GM18873 (cell line): ENCODE measurements at regions not wholly inside any gene's neighbourhood (a gene's known extent, or its start where the extent isn't known, plus 50 kb on each side); places are given as distances from the start of the nearest gene placed in this dataset.
"Not testable (repeated sequence)": the region's sequence is repeated elsewhere in the genome, so short reads cannot be mapped to it uniquely, and the experiment has no call there.

Source experiments
- ATAC-seq: cut with Tn5 transposase; IDR thresholded peaks from one replicate; pipeline ENCODE4 v1.9.1; 2021; ENCODE audit warnings: mild to moderate bottlenecking, moderate library complexity, moderate number of reproducible peaks; ENCODE audit not compliant: unreplicated experiment, low FRiP score

DNA sequence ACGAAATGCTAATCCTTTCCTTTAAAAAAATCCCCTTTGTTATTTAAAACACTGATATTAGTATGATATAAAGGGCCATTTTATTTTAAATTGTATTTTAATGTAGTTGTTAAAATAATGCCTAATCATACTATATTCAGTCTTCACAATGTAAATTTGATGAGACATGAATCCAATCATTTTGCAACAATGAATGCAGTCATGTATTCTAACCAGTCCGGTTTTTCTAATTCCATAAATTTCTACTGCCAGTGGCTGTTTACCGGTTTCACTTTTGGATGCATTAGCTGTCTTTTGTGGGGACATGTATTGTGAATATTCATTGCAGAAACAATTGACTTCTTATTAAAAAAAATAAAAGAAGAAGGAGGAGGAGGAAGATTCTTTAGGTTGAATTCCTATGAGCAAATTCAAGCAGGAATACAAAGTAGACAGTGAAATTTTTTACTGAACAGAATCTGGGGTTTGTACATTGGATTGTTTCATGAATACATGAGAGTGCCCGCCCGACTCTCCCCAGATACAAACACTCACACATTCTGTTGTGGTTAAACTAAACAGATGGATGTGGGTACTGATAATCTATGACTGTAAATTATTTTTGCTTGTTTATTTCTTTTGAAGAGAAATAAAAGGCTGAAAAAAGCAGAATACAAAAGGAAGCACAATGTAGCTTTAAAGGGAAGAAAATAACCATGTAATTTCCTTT is 624.8 kb upstream of the PTBP2 start:
- ATAC-seq, result no peak

DNA sequence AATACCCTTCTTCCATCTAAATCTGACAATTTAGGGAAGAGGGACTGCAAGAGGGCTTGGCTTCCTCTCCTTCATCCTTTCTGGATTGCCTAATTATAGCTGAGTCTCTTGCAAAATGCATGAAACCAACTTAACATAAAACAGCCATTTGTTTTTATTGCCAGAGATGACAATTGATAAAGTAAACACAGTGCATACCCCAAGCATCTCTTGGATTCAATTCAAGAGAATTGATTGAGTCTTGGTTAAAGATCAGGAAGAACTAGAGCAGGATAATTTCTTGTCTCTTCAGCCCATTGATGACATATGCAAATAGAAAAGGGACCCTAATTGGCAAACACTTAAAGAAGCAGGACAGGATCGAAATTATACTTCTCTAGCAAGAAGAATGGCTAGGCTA is 617.1 kb upstream of the PTBP2 start:
- no peak for ATAC-seq

DNA sequence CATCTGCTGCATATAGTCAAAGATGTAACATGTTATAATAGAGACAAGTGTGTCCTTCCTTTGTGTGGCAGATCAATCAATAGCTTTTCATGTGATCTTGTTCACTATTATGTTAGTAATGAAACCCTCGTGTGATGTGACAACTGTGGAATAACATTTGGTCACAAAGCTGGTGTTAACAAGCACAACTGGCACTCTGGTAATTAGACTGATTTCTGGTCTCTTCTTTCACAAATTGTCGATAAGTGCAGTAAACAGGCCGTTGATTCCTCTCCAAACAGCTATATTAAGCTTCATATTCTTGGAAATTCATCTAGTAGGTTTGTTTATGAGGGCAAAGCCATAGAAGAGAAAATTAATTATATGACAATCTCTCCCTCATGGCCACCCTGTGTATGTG is 616.7 kb upstream of the PTBP2 start:
- ATAC-seq, result no peak

DNA sequence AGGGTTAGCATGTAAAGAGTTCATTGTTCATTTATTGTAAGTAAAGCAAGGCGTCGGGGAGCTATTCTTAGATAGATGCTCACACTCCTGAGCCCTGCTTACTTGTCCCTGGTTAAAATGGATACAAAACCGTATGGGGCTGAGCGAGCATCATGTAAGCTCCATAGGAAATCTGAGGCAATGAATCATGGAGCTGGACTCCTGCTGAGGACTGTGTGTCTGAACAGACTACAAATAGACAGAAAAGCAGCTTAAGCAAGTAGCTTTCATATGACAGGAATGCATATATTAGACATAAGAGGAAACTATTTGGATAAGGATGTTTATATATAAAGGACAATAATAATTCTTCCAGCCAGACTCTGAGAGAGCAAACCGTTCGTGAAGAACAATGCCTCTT is 604.9 kb upstream of the PTBP2 start:
- ATAC-seq, result no peak

DNA sequence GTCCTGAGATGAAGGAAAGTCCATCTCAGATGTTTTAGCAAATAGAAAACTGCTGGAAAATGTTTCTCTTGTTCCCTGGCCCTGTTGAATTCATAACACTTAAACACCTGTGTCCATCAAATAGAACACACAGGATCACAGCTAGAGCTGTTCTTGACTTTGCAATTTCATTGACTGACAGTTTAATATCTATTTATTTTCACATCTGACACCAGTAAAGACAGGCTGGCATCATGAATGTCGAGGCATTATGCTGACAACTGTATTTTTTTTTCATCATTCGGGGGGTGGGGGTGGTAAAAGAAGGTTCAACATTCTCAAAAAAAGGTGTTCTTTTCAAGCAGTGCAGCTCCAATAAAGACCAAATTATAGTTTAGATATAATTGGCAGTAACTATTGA is 591.2 kb upstream of the PTBP2 start:
- ATAC-seq, result no peak

DNA sequence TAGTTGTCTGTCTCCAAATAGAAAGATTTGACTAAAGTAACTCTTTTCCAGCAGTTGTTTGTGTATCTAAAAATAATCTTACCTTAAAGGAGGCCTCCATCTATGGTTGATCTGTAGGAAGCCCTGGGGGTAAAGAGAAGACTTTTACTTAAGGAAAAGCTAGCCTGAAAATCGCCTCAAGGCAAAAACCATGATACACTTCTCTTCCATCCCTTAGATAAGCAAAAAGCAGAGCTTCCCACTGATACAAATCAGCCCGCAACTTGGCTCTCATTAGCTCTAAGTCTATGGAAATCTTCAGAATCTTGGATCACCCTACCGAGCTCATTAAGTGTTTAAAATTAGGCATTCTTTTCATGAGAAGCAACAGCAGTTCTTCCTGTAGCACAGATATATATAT is 576.9 kb upstream of the PTBP2 start:
- ATAC-seq, result no peak

DNA sequence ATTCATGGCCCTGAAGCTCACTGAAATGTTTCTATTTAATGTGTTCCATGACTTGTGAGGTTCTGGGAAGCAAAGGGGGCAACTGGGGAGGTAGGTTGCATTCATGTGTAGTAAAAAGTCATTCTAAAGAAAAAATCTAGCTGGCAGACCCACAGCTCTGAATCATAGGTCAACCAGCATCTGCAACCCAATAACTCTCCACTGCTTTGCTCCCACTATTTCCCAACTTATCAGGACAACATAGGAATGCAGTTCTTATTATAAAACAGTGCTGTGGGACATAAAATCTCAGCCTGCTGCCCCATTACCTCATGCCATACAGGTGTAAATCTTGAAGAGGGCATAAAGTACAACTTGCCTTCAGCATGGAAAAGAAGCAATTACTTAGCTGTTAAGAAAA is 576.1 kb upstream of the PTBP2 start:
- no peak for ATAC-seq

DNA sequence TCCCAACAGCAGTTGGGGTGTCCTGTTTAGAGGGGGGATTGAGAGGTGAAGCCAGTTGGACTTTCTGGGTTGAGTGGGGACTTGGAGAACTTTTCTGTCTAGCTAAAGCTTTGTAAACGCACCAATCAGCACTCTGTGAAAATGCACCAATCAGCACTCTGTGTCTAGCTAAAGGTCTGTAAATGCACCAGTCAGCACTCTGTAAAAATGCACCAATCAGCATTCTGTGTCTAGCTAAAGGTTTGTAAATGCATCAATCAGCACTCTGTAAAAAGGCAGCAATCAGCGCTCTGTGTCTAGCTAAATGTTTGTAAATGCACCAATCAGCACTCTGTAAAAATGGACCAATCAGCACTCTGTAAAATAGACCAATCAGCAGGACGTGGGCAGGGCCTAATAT is 568.6 kb upstream of the PTBP2 start:
- not testable (repeated sequence) for ATAC-seq

DNA sequence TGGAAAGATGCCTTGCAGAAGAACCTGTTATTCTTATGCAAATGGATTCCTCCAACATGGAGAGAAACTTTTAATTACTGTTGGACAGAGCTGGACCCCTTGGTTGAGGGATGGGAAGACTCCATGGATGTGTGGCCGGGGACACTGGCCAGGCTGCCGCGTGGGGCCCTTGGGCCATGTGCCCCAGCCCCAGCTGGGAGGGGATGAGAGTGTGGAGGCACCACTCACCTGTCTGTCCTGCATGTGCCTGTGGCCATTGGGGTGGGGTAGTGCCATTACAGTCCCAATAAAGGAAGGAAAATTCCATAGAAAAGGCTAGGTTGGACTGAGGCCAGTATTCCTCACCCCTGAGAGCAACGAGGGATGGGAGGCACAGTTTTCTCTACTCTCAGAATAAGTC is 564.5 kb upstream of the PTBP2 start:
- ATAC-seq, result no peak

DNA sequence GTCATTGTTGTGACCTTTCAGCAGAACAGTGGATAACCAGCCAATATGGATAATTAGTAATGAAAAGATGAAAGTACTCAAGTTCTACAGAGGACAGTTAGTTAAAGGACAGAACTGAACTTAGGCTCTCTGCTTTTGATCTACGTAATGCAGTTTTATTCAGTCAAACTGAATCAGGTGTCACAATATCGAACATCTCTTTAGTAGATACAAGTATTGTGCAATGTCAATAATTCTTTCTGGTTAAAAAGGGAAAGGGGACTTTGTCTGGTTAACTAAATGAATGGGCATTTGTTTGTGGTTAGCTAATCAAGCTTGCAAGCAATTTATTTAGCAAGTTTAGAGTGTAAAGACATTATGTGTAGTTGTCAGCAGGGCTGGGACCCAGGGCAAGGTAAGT is 562.2 kb upstream of the PTBP2 start:
- ATAC-seq, result no peak

DNA sequence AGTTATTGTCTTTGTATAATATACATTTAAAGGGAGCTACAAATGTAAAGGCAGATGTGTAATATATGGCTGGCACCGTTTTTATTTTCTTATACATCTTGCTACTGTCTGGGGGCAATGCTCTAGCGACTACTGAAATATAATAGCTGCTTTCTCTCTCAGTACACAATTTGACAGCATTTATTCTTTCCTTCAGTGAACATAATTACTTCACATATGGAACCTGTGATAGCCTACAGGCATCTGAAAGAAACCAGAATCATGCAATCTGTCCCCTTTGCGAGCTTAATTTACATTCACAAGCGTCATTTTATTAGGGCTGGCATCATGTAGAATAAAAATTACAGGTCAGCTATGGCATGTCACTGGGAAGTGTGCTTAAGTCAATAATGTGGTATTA is 557.5 kb upstream of the PTBP2 start:
- ATAC-seq, result no peak

DNA sequence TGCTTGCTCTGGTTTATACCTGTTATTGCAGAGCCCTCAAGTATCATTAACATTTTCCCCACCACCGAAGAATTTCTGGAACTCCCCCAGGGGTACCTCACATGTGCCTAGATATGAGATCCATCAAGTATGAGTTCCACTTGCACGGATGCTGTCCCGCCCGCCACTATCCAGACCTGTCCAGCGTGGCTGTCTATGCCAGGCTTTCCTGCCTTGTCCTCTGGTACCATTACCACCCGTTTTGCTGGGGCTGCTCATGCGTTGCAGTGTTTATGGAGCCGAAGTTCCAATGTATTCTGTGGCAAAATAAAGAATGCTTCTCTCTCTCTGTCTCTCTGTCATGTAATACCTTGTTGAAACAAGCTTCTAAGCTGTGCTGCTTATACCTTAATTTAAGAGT is 543.5 kb upstream of the PTBP2 start:
- no peak for ATAC-seq

DNA sequence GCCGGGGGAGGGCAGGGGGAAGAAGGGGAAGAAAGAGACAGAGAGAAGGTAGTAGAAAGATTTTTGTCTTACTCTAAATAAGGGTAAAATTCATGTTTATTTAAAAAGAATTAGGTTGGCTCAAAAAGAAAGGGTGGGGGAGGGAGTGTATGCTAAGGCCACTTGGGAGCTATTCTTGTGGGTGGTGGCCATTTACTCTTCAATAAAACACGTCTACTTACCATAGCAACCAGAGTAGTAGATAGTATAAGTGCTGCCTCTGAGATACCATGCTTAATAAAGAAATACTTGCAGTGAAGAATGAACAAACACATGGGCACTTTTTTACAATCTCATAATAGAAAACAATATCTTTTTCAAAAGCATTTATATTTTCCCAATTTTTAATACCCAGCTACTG is 538.1 kb upstream of the PTBP2 start:
- ATAC-seq, result no peak

DNA sequence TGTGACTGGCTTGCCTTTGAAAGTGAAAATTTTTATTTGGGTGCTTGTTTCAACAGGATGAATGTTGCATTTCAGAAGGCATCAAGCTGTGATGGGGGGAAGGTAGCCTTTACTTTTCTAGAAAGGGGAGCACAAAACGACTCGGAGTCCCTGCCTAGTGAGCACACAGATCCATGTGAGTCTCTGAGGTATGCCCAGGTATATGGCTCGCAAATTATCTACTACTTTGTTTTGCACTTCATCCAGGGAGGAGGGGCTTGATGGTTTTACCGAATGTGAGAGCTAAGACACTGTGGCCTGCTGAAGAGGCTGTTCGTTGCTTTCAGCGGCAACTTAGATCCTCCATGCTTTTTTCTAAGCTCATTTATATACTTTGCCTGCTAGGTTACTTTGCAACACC is 537.7 kb upstream of the PTBP2 start:
- no peak for ATAC-seq

DNA sequence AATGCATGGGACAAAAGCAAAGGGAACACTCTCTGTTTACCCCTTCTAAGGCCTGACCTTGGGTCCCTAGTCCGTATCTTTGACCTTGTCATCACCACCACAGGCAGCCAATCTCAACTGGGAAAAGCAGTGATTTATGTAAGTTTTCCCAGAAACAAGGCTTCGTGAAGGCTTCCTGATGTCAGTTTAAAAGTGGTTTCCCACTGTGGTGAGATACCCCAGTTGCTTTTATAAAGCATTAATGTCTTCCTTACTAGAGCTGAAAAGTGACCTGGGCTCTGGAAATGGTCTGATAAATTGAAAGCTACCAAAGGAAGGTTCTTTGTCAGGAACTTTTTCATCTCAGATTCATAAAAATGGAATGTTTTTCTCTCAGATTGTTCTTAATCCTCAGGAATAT is 536.4 kb upstream of the PTBP2 start:
- no peak for ATAC-seq

DNA sequence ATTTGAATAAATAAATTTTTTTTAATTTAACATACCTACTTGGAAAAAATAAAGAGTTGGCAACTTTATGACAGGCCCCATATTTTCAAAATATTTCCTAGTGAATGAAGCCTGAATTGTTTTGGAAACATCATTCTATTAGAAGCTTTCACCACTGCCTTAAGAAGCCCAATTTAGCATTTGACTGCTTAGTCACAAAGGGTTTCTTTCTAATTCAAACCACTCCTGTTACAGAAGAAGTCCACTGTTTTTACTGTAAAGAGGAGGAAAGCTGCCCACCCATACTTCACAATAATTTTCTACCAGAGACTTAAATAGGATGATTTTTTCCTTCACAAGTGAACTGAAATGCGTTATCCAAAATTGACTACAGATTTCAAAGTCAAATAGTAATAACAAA is 534.6 kb upstream of the PTBP2 start:
- ATAC-seq, result no peak

DNA sequence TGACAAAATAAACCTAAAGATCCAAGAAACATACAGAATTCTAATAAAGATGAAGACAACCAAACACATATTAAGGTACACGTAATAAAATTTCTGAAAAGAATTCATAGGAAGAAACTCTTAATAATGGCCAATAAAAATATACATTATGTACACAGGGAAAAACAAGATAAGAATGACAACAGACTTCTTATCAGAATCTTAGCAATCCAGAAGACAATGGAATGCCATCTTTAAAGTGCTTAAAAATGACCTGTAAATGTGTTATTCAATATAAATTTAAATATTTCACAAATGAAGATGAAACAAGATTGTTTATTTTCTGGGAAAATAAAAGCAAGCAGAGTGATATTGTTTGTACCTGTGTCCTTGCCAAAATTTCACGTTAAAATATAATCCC is 530.4 kb upstream of the PTBP2 start:
- ATAC-seq, result no peak

DNA sequence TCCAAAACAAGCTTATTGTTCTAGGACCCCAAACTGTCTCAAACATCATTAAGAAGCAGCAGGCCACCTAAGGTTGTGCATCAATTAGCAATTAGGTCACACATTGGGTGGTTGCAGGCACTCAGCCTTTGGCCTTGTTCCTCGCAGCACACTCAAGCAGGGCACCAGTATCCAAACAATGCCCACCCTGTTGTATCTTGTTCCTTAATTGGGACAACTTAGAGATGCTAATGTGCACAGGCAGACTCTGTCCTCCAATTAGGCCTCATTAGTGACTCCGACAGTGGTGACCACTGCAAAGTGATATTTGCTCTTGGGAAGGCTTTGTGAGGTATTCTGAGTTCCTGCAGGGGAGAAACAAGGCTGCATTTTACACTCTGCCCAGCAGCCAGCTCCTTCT is 515.1 kb upstream of the PTBP2 start:
- no peak for ATAC-seq

DNA sequence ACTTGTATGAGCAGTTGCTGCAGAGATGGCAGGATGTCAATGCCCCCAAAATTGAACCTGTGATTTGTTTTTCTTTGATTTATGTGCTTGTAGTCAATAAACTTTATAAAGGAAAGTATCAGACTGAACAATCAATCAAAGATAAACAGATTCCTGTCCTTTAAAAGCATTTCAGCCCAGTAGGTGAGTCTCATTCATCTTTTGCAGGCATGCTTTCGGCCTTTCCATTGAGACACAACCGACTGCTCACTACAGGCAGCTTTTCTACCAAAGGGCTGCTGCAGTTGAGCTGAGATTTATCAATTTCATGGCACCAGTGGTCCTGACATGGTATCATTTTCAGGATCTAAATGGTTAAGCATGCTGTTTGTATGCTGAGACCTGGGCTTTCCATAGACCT is 513.6 kb upstream of the PTBP2 start:
- no peak for ATAC-seq

DNA sequence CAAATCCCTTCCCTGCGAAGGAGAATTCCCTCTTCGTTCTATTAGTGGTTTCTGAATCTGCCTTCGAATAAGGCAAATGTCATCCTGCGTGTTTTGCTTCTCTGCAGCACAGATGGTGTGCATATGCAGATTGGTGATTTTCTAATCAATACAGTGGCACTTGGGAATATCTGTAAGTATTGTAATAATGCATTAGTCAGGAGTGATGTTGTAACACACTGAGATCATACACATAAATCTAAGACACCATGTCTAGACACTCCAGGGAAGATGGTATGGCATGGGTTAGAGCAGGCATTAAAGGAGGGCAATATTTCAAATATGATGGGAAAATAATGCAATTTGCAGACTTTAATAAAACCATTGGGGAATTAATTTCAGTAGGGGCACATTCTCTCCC is 513.2 kb upstream of the PTBP2 start:
- ATAC-seq, result no peak

DNA sequence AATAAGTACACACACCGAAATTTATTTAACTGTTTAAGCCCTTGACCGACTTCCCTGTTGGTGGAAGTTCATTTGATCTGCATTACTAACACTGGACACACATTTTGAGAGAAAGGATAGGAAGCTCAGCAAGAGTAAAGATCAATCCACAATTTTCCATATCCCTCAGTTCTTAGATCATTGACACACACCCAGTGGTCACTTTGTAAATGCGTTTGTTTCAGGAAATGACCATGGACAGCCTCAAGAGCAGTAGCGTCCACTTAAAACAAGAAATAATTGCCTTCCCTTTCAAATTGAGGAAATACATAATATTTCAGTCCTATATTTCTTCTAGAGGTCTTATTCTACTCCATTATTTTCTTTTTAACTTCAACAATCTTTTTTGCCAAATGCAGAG is 511.5 kb upstream of the PTBP2 start:
- ATAC-seq, result no peak

DNA sequence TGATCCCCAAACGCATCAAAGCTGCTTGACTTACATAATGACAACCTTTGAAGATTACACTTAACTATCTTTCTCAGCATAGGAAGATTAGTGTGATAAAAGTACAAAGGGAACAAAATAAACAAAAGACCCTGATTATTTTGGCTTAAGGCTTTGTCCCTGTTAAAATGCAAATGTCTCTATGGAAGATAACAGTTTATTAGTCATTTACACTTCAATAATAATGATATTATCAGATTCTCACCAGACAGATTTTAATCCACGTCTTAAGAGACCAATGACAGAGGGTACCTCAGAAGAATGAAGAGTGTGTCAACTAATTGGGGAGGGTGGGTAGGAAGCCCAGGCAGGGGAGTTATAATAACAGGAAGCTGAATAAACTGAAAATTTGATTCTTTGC is 510.4 kb upstream of the PTBP2 start:
- ATAC-seq, result no peak

DNA sequence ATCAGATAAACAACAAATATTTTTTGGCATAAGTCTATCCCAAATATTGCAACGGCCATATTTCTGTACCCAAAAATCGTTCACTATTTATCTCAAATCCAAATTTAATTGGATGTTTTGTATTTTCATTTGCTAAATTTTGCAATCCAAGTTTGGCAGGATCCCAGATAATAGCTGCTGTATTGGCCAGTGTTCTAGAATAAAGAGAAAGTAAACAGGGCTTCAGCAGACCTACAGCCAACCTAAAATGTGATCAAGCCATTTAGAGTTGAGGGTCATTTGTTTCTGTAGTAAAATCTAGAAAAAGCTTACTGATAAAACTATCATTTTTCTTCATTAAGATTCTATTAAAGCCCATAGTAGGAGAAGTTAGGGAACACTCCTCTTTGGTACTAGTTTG is 506.6 kb upstream of the PTBP2 start:
- no peak for ATAC-seq
